ENCODE measurements at regions not wholly inside any gene's neighbourhood (a gene's known extent, or its start where the extent isn't known, plus 50 kb on each side); places are given as distances from the start of the nearest gene placed in this dataset.

DNA sequence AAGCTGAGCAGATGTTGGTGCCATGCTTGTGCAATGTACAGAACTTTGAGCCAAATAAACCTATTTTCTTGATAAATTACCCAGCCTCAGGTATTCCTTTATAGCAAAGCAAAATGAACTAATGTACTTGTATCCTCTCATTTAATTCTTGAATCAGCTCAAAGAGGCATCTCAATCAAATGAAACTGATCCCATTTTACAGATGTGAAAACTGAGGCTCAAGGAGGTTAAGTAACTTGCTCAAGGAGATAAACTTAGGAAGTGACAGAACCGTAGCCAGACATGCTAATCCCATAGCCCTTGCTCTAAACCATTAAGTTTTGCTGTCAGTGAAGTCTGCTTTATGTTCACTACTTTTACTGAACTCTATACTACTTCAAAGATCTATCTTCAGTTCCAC, 467.0 kb upstream of the UBE2E3 start:
- Histone ChIP-seq H3K27ac (no peak overlapping the region), H3K27me3 (no peaks in the 10 kb centered on the region), H3K9me3 (no peaks in the 10 kb centered on the region), H3K4me1 (no peaks in the 10 kb centered on the region), H3K4me3 (no peak overlapping the region), H3K36me3 (no peaks in the 10 kb centered on the region)
- WGBS, 2 donors: 68 to 75% methylated on average over 1 of the region's 1 CpG
- no peak for DNase-seq
- TF ChIP-seq, protein P1, sequence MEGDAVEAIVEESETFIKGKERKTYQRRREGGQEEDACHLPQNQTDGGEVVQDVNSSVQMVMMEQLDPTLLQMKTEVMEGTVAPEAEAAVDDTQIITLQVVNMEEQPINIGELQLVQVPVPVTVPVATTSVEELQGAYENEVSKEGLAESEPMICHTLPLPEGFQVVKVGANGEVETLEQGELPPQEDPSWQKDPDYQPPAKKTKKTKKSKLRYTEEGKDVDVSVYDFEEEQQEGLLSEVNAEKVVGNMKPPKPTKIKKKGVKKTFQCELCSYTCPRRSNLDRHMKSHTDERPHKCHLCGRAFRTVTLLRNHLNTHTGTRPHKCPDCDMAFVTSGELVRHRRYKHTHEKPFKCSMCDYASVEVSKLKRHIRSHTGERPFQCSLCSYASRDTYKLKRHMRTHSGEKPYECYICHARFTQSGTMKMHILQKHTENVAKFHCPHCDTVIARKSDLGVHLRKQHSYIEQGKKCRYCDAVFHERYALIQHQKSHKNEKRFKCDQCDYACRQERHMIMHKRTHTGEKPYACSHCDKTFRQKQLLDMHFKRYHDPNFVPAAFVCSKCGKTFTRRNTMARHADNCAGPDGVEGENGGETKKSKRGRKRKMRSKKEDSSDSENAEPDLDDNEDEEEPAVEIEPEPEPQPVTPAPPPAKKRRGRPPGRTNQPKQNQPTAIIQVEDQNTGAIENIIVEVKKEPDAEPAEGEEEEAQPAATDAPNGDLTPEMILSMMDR (IDR thresholded peaks at IDR 0.05): no peak
- no peak for TF ChIP-seq POLR2A (IDR thresholded peaks at IDR 0.05)
- intact Hi-C loops (cut with DNase I): no loop called here

DNA sequence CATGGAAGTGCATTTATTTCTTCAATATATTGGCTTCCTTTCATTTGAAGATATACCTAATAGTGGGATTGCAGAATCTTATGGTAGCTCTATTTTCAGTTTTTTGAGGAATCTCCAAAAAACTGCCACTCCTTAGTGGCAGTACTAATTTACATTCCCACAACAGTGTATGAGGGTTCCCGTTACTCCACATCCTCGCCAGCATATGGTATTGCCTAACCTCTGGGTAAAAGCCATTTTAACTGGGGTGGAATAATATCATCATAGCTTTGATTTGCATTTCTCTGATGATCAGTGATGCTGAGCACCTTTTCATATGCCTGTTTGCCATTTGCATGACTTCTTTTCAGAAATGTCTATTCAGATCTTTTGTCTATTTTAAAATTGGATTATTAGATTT, 471.9 kb upstream of the UBE2E3 start:
- intact Hi-C loops (cut with DNase I): no loop called here
- no peak overlapping the region for H3K27ac ChIP-seq
- TF ChIP-seq, protein P1 (IDR thresholded peaks at IDR 0.05): no peak
- no peak for TF ChIP-seq POLR2A (IDR thresholded peaks at IDR 0.05)
- H3K27me3 ChIP-seq: no peaks in the 10 kb centered on the region
- 83 to 87% methylated on average over 2 of the region's 2 CpGs for WGBS, 2 donors
- no peaks in the 10 kb centered on the region for H3K36me3 ChIP-seq
- no peak for DNase-seq
- H3K4me1 ChIP-seq: peaks cover 0 to 9% (median 0%) of the 10 kb centered on the region in 3 donors
- no peaks in the 10 kb centered on the region for H3K9me3 ChIP-seq
- H3K4me3 ChIP-seq: no peak overlapping the region

DNA sequence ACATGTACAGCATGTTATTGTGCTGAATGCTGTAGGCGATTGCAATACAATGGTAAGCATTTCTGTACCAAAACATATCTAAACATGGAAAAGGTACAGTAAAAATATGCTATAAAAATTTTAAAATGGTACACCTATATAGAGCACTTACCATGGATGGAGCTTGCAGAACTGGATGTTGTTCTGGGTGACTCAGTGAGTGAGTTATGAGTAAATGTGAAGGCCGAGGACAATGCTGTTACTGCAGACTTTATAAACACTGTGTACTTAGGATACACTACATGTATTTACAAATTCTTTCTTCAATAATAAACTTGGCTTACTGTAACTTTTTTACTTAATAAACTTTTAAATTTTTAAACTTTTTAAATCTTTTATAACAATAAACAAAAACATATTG, 473.4 kb upstream of the UBE2E3 start:
- no peaks in the 10 kb centered on the region for H3K36me3 ChIP-seq
- WGBS, 2 donors: 43 to 59% methylated on average over 2 of the region's 2 CpGs
- H3K27me3 ChIP-seq: no peaks in the 10 kb centered on the region
- intact Hi-C loops (cut with DNase I): no loop called here
- H3K4me3 ChIP-seq: no peak overlapping the region
- no peak for DNase-seq
- no peak for TF ChIP-seq POLR2A (IDR thresholded peaks at IDR 0.05)
- TF ChIP-seq, protein P1 (IDR thresholded peaks at IDR 0.05): no peak
- no peaks in the 10 kb centered on the region for H3K9me3 ChIP-seq
- H3K4me1 ChIP-seq: peaks cover 0 to 9% (median 0%) of the 10 kb centered on the region in 3 donors
- no peak overlapping the region for H3K27ac ChIP-seq

DNA sequence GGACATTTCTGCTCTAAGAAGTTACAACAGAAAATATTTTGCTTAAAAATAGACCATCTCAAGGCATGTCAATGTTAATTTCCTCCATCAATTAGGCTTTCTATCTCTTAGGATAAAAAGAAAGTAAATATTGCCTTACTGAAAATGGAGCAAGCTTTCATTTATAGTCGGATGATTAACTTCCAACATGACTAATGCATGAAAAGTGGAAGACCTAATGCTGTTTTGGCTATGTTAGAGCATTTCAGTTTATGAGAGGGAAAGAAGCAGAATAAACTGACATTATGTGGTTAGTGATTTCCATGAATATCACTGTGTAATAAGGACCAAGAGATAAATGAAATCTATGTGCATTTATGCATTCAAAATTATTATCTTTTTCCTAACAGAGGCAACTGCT, 475.2 kb upstream of the UBE2E3 start:
- Histone ChIP-seq H3K27me3 (no peaks in the 10 kb centered on the region), H3K4me3 (no peak overlapping the region), H3K9me3 (no peaks in the 10 kb centered on the region), H3K36me3 (no peaks in the 10 kb centered on the region), H3K4me1 (peaks cover 0 to 9% (median 0%) of the 10 kb centered on the region in 3 donors), H3K27ac (no peak overlapping the region)
- WGBS, 2 donors: 26 to 32% methylated on average over 1 of the region's 1 CpG
- no peak for DNase-seq
- intact Hi-C loops (cut with DNase I): no loop called here
- no peak for TF ChIP-seq POLR2A (IDR thresholded peaks at IDR 0.05)
- TF ChIP-seq, protein P1 (IDR thresholded peaks at IDR 0.05): no peak

DNA sequence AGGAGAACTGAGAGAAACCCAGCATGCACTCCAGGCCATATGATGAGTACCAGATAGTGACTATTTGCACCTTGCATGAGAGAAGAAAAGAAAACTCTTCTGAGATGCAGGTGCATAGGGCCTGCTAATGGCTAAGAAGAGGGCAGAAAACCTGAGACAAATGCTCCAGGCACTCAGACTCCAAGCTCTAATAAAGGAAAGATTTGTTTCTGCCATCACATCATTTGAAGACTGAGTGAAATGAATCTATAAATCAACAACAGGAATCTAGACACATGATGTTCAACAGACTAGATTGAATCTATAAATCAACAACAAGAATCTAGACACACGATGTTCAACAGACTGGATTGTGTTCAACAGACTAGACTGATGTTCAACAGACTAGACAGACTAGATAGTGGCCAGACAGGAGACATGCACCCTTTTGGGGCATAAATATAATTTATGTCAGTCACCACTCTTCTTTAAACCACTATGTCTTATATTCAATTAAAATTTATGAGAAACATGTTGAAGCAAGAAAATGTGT, 482.7 kb upstream of the UBE2E3 start:
- no peak for DNase-seq
- Histone ChIP-seq H3K9me3 (no peaks in the 10 kb centered on the region), H3K4me1 (no peaks in the 10 kb centered on the region), H3K36me3 (no peaks in the 10 kb centered on the region), H3K27ac (no peak overlapping the region), H3K27me3 (no peaks in the 10 kb centered on the region), H3K4me3 (no peak overlapping the region)
- WGBS, 2 donors: 73 to 79% methylated on average over 1 of the region's 1 CpG
- TF ChIP-seq, protein P1 (IDR thresholded peaks at IDR 0.05): no peak
- TF ChIP-seq POLR2A (IDR thresholded peaks at IDR 0.05): no peak
- intact Hi-C loops (cut with DNase I): no loop called here
